H1 (cell line): ENCODE measurements at regions not wholly inside any gene's neighbourhood (a gene's known extent, or its start where the extent isn't known, plus 50 kb on each side); places are given as distances from the start of the nearest gene placed in this dataset.

ENCODE experiments used
- CTCF ChIA-PET: fragments of 300-600 bp; sonication (Branson Sonifier 250); formaldehyde crosslinking; loops from one replicate; lab custom pipeline; 2021; ENCODE audit not compliant: partially characterized antibody; lab: Charles Lee
- POLR2A ChIA-PET: fragments of 300-600 bp; sonication (Branson Sonifier 250); formaldehyde crosslinking; loops from one replicate; lab custom pipeline; 2021; ENCODE audit warnings: inconsistent platforms; ENCODE audit not compliant: partially characterized antibody; lab: Charles Lee
- DNase-seq, 2 experiments: peaks; one replicate each; pipeline versions ENCODE4 v3.0.0 to v3.0.0-alpha.2; 2010 to 2022; ENCODE audit warnings: low spot score in 2 of 2, low read depth in 1 of 2, mixed read lengths in 1 of 2
- FAIRE-seq: peaks from 2 replicates; lab custom pipeline; 2011; peaks lifted over from hg19 to GRCh38; lab: Jason Lieb, UNC
- H2AFZ ChIP-seq: 2 replicates; pipeline ENCODE4 v1.8.1; 2012; ENCODE audit warnings: low read length, inconsistent platforms
- H2AK5ac ChIP-seq: 2 replicates; pipeline ENCODE4 v1.6.1; 2013; ENCODE audit warnings: low read depth, low read length
- H2BK120ac ChIP-seq: replicated peaks from 2 replicates; pipeline ENCODE3; 2013; ENCODE audit warnings: low read depth, low read length, inconsistent platforms
- H2BK12ac ChIP-seq: 2 replicates; pipeline ENCODE4 v1.6.1; 2013; ENCODE audit warnings: low read depth, low read length
- H2BK15ac ChIP-seq: 2 replicates; pipeline ENCODE4 v1.6.1; 2013; ENCODE audit warnings: low read length
- H2BK20ac ChIP-seq: 2 replicates; pipeline ENCODE4 v1.6.1; 2013; ENCODE audit warnings: low read length
- H2BK5ac ChIP-seq: 2 replicates; pipeline ENCODE4 v1.6.1; 2013; ENCODE audit warnings: low read depth, low read length
- H3K14ac ChIP-seq: 2 replicates; pipeline ENCODE4 v1.6.1; 2013; ENCODE audit warnings: inconsistent platforms; ENCODE audit not compliant: insufficient read length
- H3K18ac ChIP-seq: 2 replicates; pipeline ENCODE4 v1.6.1; 2013; ENCODE audit warnings: low read length; ENCODE audit errors: extremely low read depth
- H3K23ac ChIP-seq: 2 replicates; pipeline ENCODE4 v1.6.1; 2013; ENCODE audit warnings: inconsistent platforms; ENCODE audit not compliant: insufficient read length
- H3K23me2 ChIP-seq: 2 replicates; pipeline ENCODE4 v1.6.1; 2013; ENCODE audit warnings: low read depth, low read length
- H3K27ac ChIP-seq: 2 replicates; pipeline ENCODE4 v1.6.1; 2011; ENCODE audit warnings: low read depth, low read length, inconsistent platforms
- H3K27me3 ChIP-seq, 4 experiments: replicated peaks in 1 of 4; 1 replicate in 1 of 4; 2 replicates in 3 of 4; pipeline versions ENCODE4 v1.6.1 to v1.8.1; 2011 to 2013; ENCODE audit warnings: low read length in 3 of 4, mild to moderate bottlenecking in 3 of 4, inconsistent platforms in 2 of 4, mixed read lengths in 2 of 4, moderate library complexity in 1 of 4; ENCODE audit not compliant: control insufficient read depth in 3 of 4, insufficient read depth in 3 of 4; ENCODE audit errors: extremely low read depth in 1 of 4
- H3K36me3 ChIP-seq, 4 experiments: 2 replicates each; pipeline versions ENCODE4 v1.6.1 to v1.8.1; 2011 to 2013; ENCODE audit warnings: mild to moderate bottlenecking in 4 of 4, low read length in 3 of 4, moderate library complexity in 2 of 4, control low read depth in 1 of 4, inconsistent platforms in 1 of 4; ENCODE audit not compliant: insufficient read depth in 4 of 4, control insufficient read depth in 2 of 4
- H3K4ac ChIP-seq: replicated peaks from 2 replicates; pipeline ENCODE3; 2013; ENCODE audit warnings: low read length, low read depth, mixed read lengths, inconsistent platforms; ENCODE audit not compliant: insufficient read length
- H3K4me1 ChIP-seq, 4 experiments: replicated peaks in 1 of 4; 1 replicate in 1 of 4; 2 replicates in 3 of 4; pipeline versions ENCODE4 v1.6.1 to v1.8.1; 2011 to 2013; ENCODE audit warnings: low read length in 3 of 4, inconsistent platforms in 2 of 4, mixed read lengths in 1 of 4; ENCODE audit not compliant: insufficient read depth in 4 of 4, control insufficient read depth in 3 of 4
- H3K4me2 ChIP-seq, 2 experiments: 2 replicates each; pipeline versions ENCODE4 v1.6.1 to v1.8.1; 2011 to 2013; ENCODE audit warnings: low read depth in 2 of 2, low read length in 2 of 2, control low read depth in 1 of 2, inconsistent platforms in 1 of 2, mild to moderate bottlenecking in 1 of 2; ENCODE audit not compliant: insufficient read depth in 1 of 2
- H3K4me3 ChIP-seq, 4 experiments: fragments of 200-600, 300-600 bp in 1 of 4; sonication (generic), shearing (Covaris generic), sonication (Bioruptor Twin) in 1 of 4; 2 replicates each; pipeline versions ENCODE4 v1.5.1 to v1.8.1; 2011 to 2016; ENCODE audit warnings: low read length in 4 of 4, low read depth in 3 of 4, control low read depth in 2 of 4, inconsistent platforms in 2 of 4, mild to moderate bottlenecking in 2 of 4, mixed read lengths in 1 of 4, moderate library complexity in 1 of 4; ENCODE audit not compliant: insufficient read depth in 2 of 4; ENCODE audit errors: extremely low read depth in 1 of 4
- H3K56ac ChIP-seq: replicated peaks from 2 replicates; pipeline ENCODE3; 2013; ENCODE audit warnings: low read depth, mild to moderate bottlenecking, mixed read lengths, low read length, inconsistent platforms; ENCODE audit not compliant: insufficient read length
- H3K79me1 ChIP-seq: 2 replicates; pipeline ENCODE4 v1.6.1; 2013; ENCODE audit warnings: low read depth, low read length, control low read depth
- H3K79me2 ChIP-seq, 2 experiments: 2 replicates each; pipeline versions ENCODE4 v1.6.1 to v1.8.1; 2012 to 2013; ENCODE audit warnings: low read length in 2 of 2, mild to moderate bottlenecking in 2 of 2, inconsistent platforms in 1 of 2; ENCODE audit not compliant: insufficient read depth in 2 of 2, control insufficient read depth in 1 of 2
- H3K9ac ChIP-seq, 4 experiments: replicated peaks in 1 of 4; 1 replicate in 1 of 4; 2 replicates in 3 of 4; pipeline versions ENCODE4 v1.6.1 to v1.8.1; 2011 to 2013; ENCODE audit warnings: low read depth in 3 of 4, low read length in 3 of 4, control low read depth in 2 of 4, mild to moderate bottlenecking in 2 of 4, moderate library complexity in 2 of 4, inconsistent platforms in 1 of 4; ENCODE audit errors: extremely low read depth in 1 of 4
- H3K9me3 ChIP-seq, 2 experiments: 2 replicates each; pipeline versions ENCODE4 v1.6.1 to v1.8.1; 2012 to 2013; ENCODE audit warnings: mild to moderate bottlenecking in 2 of 2, moderate library complexity in 2 of 2, control low read depth in 1 of 2, inconsistent platforms in 1 of 2, low read depth in 1 of 2, low read length in 1 of 2, mixed read lengths in 1 of 2; ENCODE audit not compliant: insufficient read depth in 2 of 2
- H4K20me1 ChIP-seq, 2 experiments: replicated peaks in 1 of 2; 2 replicates each; pipeline versions ENCODE3 to v1.8.1; 2011 to 2013; ENCODE audit warnings: inconsistent platforms in 2 of 2, low read length in 2 of 2, mild to moderate bottlenecking in 1 of 2; ENCODE audit not compliant: insufficient read depth in 2 of 2, control insufficient read depth in 1 of 2
- H4K5ac ChIP-seq: 2 replicates; pipeline ENCODE4 v1.6.1; 2013; ENCODE audit warnings: low read length, low read depth, mixed read lengths, inconsistent platforms; ENCODE audit not compliant: insufficient read length
- H4K8ac ChIP-seq: 2 replicates; pipeline ENCODE4 v1.8.0; 2013; ENCODE audit warnings: mild to moderate bottlenecking, moderate library complexity, low read length, inconsistent platforms; ENCODE audit not compliant: insufficient read depth; ENCODE audit errors: extremely low read depth
- H4K91ac ChIP-seq: replicated peaks from 2 replicates; pipeline ENCODE3; 2013; ENCODE audit warnings: low read length, mixed read lengths, inconsistent platforms; ENCODE audit not compliant: insufficient read length
- EGR1 ChIP-seq: IDR thresholded peaks from 2 replicates; pipeline ENCODE4 v1.6.1; 2011; ENCODE audit warnings: low read depth, low read length, borderline replicate concordance
- JUND ChIP-seq: IDR thresholded peaks from 2 replicates; pipeline ENCODE4 v1.6.1; 2011; ENCODE audit warnings: mild to moderate bottlenecking, improper control_type of control experiment, low read length
- RBBP5 ChIP-seq: IDR thresholded peaks from 2 replicates; pipeline ENCODE4 v1.7.1; 2012; ENCODE audit warnings: low read depth, mild to moderate bottlenecking, inconsistent platforms, low read length, moderate library complexity, borderline replicate concordance
- SRF ChIP-seq: IDR thresholded peaks from 2 replicates; pipeline ENCODE4 v1.6.1; 2011; ENCODE audit warnings: mild to moderate bottlenecking, low read depth, low read length, moderate library complexity
- WGBS, 2 experiments: shearing (Covaris generic) in 1 of 2; methylation state at CpG; one replicate each; pipeline versions ENCODE4 v1.1.6 to v1.1.7; 2013 to 2015; ENCODE audit warnings: low lambda C conversion rate in 2 of 2, mixed read lengths in 2 of 2, inconsistent platforms in 1 of 2, low coverage in 1 of 2, missing lambda C conversion rate in 1 of 2; ENCODE audit not compliant: insufficient replicate concordance in 2 of 2, insufficient coverage in 1 of 2, insufficient read length in 1 of 2; ENCODE audit errors: extremely low coverage in 1 of 2, missing lambda C conversion rate in 1 of 2; 5-methylcytosine and 5-hydroxymethylcytosine counted together
- TF ChIP-seq, protein P1 (sequence below): IDR thresholded peaks from 2 replicates; pipeline ENCODE4 v1.6.1; 2012; ENCODE audit warnings: inconsistent platforms

DNA sequence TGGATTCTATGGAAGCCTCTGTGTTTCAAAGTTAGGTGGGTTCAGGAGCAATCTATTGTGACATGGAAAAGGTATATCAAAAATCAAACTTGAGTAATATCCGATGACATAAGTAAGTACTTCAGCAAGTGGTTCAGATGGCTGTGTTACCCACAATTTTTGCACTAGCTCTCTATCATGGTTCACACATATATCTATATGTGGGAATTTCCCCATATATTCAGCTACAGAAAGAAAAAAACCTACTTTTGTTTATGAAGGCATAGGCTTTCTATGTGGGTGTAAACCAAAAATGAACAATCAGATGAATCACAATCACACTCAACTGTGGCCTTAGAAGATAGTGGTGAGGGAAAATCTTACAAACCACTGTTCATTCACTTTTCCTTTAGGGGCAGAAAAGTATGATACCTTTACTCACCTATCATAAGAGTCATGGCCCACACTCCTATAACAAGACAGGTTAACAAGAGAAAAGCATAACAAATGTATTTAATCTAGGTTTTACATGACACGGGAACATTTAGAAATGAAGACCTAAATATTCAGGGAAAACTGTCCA is 449.6 kb upstream of the HTR1E start:
- H3K4me1 ChIP-seq: peaks cover 1 to 5% (median 3%) of the 10 kb centered on the region in 4 experiments; a peak in 3 of 7 replicates
- H2BK20ac ChIP-seq: no peak overlapping the region
- H3K9me3 ChIP-seq: 0 out of 4 replicates have a peak, but pooled peaks cover 3 to 7% of the 10 kb centered on the region in 2 experiments
- no peak overlapping the region for H4K91ac ChIP-seq
- H3K56ac ChIP-seq: no peak overlapping the region
- no peak overlapping the region for H3K18ac ChIP-seq
- no peaks in the 10 kb centered on the region for H3K79me2 ChIP-seq
- H3K36me3 ChIP-seq: no peaks in the 10 kb centered on the region
- no peak overlapping the region for H2AFZ ChIP-seq
- no peaks in the 10 kb centered on the region for H3K27me3 ChIP-seq
- no peak overlapping the region for H3K4me2 ChIP-seq
- no peak overlapping the region for H2AK5ac ChIP-seq
- H4K20me1 ChIP-seq: no peaks in the 10 kb centered on the region
- H2BK15ac ChIP-seq: no peak overlapping the region
- POLR2A ChIA-PET: no interaction called here
- no peak overlapping the region for H2BK120ac ChIP-seq
- no peak overlapping the region for H3K9ac ChIP-seq
- H3K14ac ChIP-seq: no peak overlapping the region
- WGBS, 2 experiments: 89% methylated on average over 2 of the region's 2 CpGs; no CpG with 5 or more reads in 1 of the 2 experiments
- DNase-seq (no peak), FAIRE-seq (no peak)
- no peak overlapping the region for H4K8ac ChIP-seq
- no peaks in the 10 kb centered on the region for H3K23me2 ChIP-seq
- CTCF ChIA-PET: no interaction called here
- no peak overlapping the region for H3K27ac ChIP-seq
- no peak overlapping the region for H3K4ac ChIP-seq
- no peaks in the 10 kb centered on the region for H3K79me1 ChIP-seq
- H3K23ac ChIP-seq: no peak overlapping the region
- H3K4me3 ChIP-seq: no peak overlapping the region
- no peak for TF ChIP-seq SRF
- TF ChIP-seq, protein P1, sequence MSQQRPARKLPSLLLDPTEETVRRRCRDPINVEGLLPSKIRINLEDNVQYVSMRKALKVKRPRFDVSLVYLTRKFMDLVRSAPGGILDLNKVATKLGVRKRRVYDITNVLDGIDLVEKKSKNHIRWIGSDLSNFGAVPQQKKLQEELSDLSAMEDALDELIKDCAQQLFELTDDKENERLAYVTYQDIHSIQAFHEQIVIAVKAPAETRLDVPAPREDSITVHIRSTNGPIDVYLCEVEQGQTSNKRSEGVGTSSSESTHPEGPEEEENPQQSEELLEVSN: no peak
- no peak for TF ChIP-seq JUND
- no peak for TF ChIP-seq RBBP5
- TF ChIP-seq EGR1: no peak
- H2BK5ac ChIP-seq: no peak overlapping the region
- no peak overlapping the region for H2BK12ac ChIP-seq
- no peak overlapping the region for H4K5ac ChIP-seq
